ENCODE measurements at regions not wholly inside any gene's neighbourhood (a gene's known extent, or its start where the extent isn't known, plus 50 kb on each side); places are given as distances from the start of the nearest gene placed in this dataset.

DNA sequence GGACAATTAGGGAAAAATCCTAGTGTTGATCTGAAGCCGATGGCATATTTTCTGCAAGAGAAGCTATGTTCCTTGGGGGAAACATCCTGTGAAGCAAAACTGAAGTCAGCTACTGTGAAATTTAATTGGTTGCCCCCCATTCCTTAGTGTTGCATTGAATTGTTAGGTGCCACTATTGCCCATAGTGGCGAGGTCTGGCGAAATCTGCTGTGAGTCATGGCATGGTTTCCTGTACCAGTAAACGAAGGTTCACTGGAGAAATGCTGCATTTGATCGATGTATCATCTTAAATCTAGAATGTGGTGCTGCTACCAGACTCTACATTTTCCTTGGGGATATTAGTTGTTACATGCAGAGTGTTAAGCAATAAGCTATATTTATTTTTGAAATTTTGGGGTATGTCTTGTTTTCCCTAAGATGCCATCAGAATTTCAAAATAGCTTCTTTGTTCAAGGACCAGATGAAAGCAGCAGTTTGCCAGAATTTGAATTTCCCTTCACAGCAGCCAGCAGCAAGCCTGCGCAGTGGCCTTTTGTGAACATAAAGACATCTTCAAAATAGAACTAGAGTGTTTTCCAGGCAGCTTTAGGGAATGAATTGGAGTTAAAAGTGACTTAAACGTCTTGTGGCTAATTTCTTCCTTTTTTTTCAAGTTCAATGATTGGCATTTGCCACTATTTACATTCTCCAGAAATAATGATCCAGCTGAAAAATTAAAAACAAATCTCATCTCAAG is 348.6 kb upstream of the COBL start:
- Mint-ChIP-seq H3K4me1 (ENCODE audit: low read depth, unreplicated experiment) (no peaks in the 10 kb centered on the region), H3K36me3 (ENCODE audit: insufficient read depth, unreplicated experiment) (no peaks in the 10 kb centered on the region), H3K9me3 (ENCODE audit: low read depth, unreplicated experiment) (no peaks in the 10 kb centered on the region), H3K27me3 (ENCODE audit: unreplicated experiment) (peaks cover 60% of the 10 kb centered on the region), H3K4me3 (ENCODE audit: low read depth, unreplicated experiment) (no peak overlapping the region), H3K27ac (ENCODE audit: unreplicated experiment) (no peak overlapping the region)
- TF ChIP-seq, protein P1, sequence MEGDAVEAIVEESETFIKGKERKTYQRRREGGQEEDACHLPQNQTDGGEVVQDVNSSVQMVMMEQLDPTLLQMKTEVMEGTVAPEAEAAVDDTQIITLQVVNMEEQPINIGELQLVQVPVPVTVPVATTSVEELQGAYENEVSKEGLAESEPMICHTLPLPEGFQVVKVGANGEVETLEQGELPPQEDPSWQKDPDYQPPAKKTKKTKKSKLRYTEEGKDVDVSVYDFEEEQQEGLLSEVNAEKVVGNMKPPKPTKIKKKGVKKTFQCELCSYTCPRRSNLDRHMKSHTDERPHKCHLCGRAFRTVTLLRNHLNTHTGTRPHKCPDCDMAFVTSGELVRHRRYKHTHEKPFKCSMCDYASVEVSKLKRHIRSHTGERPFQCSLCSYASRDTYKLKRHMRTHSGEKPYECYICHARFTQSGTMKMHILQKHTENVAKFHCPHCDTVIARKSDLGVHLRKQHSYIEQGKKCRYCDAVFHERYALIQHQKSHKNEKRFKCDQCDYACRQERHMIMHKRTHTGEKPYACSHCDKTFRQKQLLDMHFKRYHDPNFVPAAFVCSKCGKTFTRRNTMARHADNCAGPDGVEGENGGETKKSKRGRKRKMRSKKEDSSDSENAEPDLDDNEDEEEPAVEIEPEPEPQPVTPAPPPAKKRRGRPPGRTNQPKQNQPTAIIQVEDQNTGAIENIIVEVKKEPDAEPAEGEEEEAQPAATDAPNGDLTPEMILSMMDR (IDR thresholded peaks at IDR 0.05; ENCODE audit: unreplicated experiment) = no peak
- no TSS peak for BruUV-seq (replicated peaks)
- DNase-seq = no peak
- CTCF ChIA-PET = interaction anchor here (0.6 kb wide), 1 partner anchor 500 kb away, joined by 3 read pairs; no protein-coding TSS in a partner anchor
- intact Hi-C loops (cut with micrococcal nuclease; ENCODE audit: unreplicated experiment) = no loop called here

DNA sequence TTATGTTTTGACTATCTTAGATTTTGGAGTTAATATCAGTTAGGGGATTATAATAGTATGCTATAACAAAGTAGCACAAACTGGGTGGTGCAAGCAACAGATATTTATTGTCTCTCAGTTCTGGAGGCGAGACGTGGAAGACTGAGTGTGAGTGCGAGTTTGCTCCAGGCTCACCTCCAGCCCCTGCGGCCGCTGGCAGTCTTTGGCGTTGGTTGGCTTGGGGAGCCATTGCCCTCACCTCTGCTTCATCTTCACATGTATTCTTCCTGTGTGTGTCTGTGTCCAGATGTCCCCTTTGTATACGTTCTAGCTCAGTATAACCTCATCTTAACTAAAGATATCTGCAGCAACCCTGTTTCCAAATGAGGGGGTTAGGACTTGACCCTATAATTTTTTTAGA is 343.9 kb upstream of the COBL start:
- CTCF ChIA-PET = no interaction called here
- DNase-seq = no peak
- H3K9me3 Mint-ChIP-seq (ENCODE audit: low read depth, unreplicated experiment) = no peaks in the 10 kb centered on the region
- H3K36me3 Mint-ChIP-seq (ENCODE audit: insufficient read depth, unreplicated experiment) = no peaks in the 10 kb centered on the region
- no peak overlapping the region for H3K27ac Mint-ChIP-seq (ENCODE audit: unreplicated experiment)
- H3K4me3 Mint-ChIP-seq (ENCODE audit: low read depth, unreplicated experiment) = no peak overlapping the region
- peaks cover 79% of the 10 kb centered on the region for H3K27me3 Mint-ChIP-seq (ENCODE audit: unreplicated experiment)
- TF ChIP-seq, protein P1 (IDR thresholded peaks at IDR 0.05; ENCODE audit: unreplicated experiment) = no peak
- no peaks in the 10 kb centered on the region for H3K4me1 Mint-ChIP-seq (ENCODE audit: low read depth, unreplicated experiment)
- BruUV-seq (replicated peaks) = no TSS peak
- intact Hi-C loops (cut with micrococcal nuclease; ENCODE audit: unreplicated experiment) = no loop called here

DNA sequence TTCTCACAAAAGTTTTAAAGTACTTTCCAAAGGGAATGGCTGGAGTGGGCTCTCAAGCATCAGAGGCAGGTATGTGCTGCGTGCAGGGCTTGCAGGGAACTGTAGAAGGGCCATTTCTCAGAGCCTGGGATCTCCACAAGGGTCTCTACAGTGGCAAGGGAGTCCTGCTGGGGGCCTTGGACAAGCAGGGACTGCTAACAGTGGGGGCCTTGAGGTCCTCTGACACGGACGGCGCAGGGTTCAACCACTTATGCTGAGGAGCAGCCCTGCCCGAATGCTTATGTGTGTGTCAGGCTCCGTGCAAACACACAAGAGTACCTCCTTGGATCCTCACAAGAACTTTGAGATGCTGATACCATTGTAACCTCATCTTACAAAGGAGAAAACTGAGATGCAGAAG is 342.1 kb upstream of the COBL start:
- Mint-ChIP-seq H3K9me3 (ENCODE audit: low read depth, unreplicated experiment) (no peaks in the 10 kb centered on the region), H3K27ac (ENCODE audit: unreplicated experiment) (no peak overlapping the region), H3K4me3 (ENCODE audit: low read depth, unreplicated experiment) (no peak overlapping the region), H3K36me3 (ENCODE audit: insufficient read depth, unreplicated experiment) (no peaks in the 10 kb centered on the region), H3K4me1 (ENCODE audit: low read depth, unreplicated experiment) (no peaks in the 10 kb centered on the region), H3K27me3 (ENCODE audit: unreplicated experiment) (peaks cover 81% of the 10 kb centered on the region)
- no TSS peak for BruUV-seq (replicated peaks)
- CTCF ChIA-PET = no interaction called here
- intact Hi-C loops (cut with micrococcal nuclease; ENCODE audit: unreplicated experiment) = no loop called here
- TF ChIP-seq, protein P1 (IDR thresholded peaks at IDR 0.05; ENCODE audit: unreplicated experiment) = no peak
- no peak for DNase-seq

DNA sequence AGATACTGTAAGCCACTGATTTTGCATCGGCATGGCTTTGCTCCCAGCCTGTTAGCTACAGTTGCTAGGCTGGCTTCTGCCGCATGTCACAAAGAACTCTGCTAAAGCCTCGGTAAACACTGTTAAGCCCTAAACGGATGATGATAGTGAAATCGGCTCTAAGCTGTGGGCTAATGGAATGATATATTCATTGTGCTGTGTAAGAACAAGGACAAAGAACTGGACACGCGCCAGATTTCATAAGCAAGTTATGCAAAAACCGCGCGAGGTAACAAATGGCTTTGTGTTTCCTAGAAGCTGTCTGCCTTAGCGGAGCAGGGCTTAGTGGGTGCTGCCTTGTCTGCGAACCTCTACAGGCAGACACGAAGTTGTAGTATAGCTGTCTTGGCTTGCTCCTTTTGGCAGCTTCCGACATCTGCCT is 331.3 kb upstream of the COBL start:
- CTCF ChIA-PET = interaction anchor here (0.8 to 1.1 kb wide), 2 partner anchors 11 to 218 kb away, joined by 3 to 4 read pairs; no protein-coding TSS in a partner anchor
- BruUV-seq (replicated peaks) = no TSS peak
- Mint-ChIP-seq H3K9me3 (ENCODE audit: low read depth, unreplicated experiment) (no peaks in the 10 kb centered on the region), H3K4me3 (ENCODE audit: low read depth, unreplicated experiment) (no peak overlapping the region), H3K27ac (ENCODE audit: unreplicated experiment) (no peak overlapping the region), H3K36me3 (ENCODE audit: insufficient read depth, unreplicated experiment) (no peaks in the 10 kb centered on the region), H3K4me1 (ENCODE audit: low read depth, unreplicated experiment) (peaks cover 10% of the 10 kb centered on the region), H3K27me3 (ENCODE audit: unreplicated experiment) (peaks cover 93% of the 10 kb centered on the region)
- TF ChIP-seq, protein P1 (IDR thresholded peaks at IDR 0.05; ENCODE audit: unreplicated experiment) = no peak
- DNase-seq = peak; percentile 66
- intact Hi-C loops (cut with micrococcal nuclease; ENCODE audit: unreplicated experiment) = loop anchor here (5.0 kb wide), 2 partner anchors 166 to 216 kb away; no protein-coding TSS in a partner anchor

Data from Calu3 (cell line).